Activated naive CD4-positive, alpha-beta T cell treated with anti-CD3 and anti-CD28 coated beads, Interleukin-2, amount 50 U/mL, for 24 hours (primary cell): ENCODE measurements at regions not wholly inside any gene's neighbourhood (a gene's known extent, or its start where the extent isn't known, plus 50 kb on each side); places are given as distances from the start of the nearest gene placed in this dataset.
A peak's percentile ranks its signal among the peaks of the same experiment; 100 is the strongest.
"Not testable (repeated sequence)": the region's sequence is repeated elsewhere in the genome, so short reads cannot be mapped to it uniquely, and the experiment has no call there.

Source experiments
- H3K27ac Mint-ChIP-seq: one replicate; pipeline ENCODE4 v1.8.0; 2021; ENCODE audit warnings: mild to moderate bottlenecking, mixed read lengths
- H3K27me3 Mint-ChIP-seq: one replicate; pipeline ENCODE4 v1.8.0; 2021; ENCODE audit warnings: mixed read lengths
- H3K36me3 Mint-ChIP-seq: one replicate; pipeline ENCODE4 v1.8.0; 2021; ENCODE audit warnings: mixed read lengths
- H3K4me1 Mint-ChIP-seq: one replicate; pipeline ENCODE4 v1.8.0; 2021; ENCODE audit warnings: mixed read lengths
- H3K4me3 Mint-ChIP-seq: one replicate; pipeline ENCODE4 v1.8.0; 2021; ENCODE audit warnings: mild to moderate bottlenecking, mixed read lengths
- H3K9me3 Mint-ChIP-seq: one replicate; pipeline ENCODE4 v1.8.0; 2021; ENCODE audit warnings: mixed read lengths

DNA sequence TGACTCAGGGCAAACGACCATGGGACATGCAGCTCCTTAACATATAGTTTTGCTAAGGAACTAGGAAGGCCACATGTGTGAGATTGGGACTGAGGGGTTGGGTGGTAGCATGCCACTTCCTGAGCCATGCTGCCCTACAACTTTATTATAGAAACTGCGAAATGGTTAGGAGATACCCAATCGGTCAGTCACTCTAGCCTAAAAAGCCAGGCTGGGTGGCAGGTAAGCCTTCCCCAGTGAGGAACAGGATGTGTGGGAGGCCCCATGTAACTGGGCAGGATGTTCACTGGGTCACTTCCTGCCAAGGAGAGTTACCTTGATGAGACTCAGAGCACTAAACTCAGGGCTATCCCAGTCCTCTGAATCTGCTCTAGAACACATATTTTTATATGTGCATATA is 123.5 kb downstream of the MAP3K7 start:
- peak overlapping the region; percentile 98 for H3K27ac Mint-ChIP-seq
- no peaks in the 10 kb centered on the region for H3K36me3 Mint-ChIP-seq
- H3K9me3 Mint-ChIP-seq, result no peaks in the 10 kb centered on the region
- peaks cover 90% of the 10 kb centered on the region for H3K4me1 Mint-ChIP-seq
- peak overlapping the region; percentile 64 for H3K4me3 Mint-ChIP-seq
- H3K27me3 Mint-ChIP-seq, result no peaks in the 10 kb centered on the region

DNA sequence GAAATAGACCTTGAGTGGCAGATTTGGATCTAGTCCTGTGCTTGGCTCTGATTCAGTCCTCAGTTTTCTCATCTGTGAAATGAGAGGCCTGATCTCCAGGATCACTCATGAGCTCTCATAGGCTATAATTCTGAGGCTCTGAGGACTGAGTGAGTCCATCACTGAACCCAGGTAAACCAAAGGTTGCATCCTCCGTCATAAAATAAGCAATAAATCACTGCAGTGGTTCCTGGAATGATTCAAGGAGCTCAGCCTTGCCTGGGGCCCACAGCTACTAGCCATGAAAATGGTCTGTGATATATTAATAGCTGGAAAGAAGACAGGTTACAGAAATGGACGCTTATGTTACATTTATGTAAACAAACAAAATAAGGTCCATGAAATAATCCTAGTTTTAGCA is 124.8 kb downstream of the MAP3K7 start:
- no peaks in the 10 kb centered on the region for H3K36me3 Mint-ChIP-seq
- no peak overlapping the region for H3K4me3 Mint-ChIP-seq
- peaks cover 90% of the 10 kb centered on the region for H3K4me1 Mint-ChIP-seq
- no peak overlapping the region for H3K27ac Mint-ChIP-seq
- H3K9me3 Mint-ChIP-seq, result no peaks in the 10 kb centered on the region
- no peaks in the 10 kb centered on the region for H3K27me3 Mint-ChIP-seq

DNA sequence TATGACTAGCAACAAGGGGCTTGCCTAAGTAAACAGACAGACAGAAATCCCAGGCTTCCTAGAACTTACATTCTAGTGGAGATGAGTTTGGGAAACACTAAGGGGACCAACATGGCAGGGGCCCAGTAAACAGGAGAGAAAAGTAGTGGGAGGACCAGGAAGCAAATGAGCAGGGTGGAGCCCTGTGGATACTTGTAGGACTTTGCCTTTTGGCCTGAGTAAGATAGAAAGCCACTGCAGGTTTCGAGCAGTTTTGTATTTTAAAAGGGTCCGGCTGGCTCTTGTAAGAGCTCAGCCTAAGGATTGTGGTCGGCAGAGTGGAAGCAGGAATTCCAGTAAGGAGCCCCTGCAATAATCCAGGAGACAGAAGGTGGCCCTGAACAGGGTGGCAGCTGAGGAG is 125.5 kb downstream of the MAP3K7 start:
- Mint-ChIP-seq H3K4me3 (no peak overlapping the region), H3K27ac (peak overlapping the region; percentile 92), H3K4me1 (peaks cover 90% of the 10 kb centered on the region)

DNA sequence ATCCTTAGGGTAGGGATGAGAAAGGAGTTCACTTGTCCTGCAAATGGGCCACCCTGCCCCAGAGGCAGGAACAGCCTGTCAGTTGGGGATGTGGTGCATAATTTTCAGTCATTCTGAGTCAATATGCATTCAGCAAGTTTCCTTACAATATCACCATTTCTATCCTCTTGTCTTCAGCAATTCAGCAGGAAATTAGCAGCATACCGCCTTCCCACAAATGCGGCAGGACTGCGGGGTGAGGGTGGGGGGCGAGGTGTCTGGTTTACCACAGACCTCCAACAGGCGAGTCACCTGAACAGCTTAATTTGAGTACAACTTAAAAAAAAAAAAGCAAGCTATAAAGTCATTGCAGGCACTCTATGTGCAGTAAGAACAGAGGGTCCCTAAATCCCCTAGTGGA is 126.8 kb downstream of the MAP3K7 start:
- peak overlapping the region; percentile 60 for H3K4me3 Mint-ChIP-seq
- peaks cover 81% of the 10 kb centered on the region for H3K4me1 Mint-ChIP-seq
- no peaks in the 10 kb centered on the region for H3K27me3 Mint-ChIP-seq
- H3K27ac Mint-ChIP-seq, result peak overlapping the region; percentile 93
- no peaks in the 10 kb centered on the region for H3K9me3 Mint-ChIP-seq
- H3K36me3 Mint-ChIP-seq, result no peaks in the 10 kb centered on the region

More for the DNA sequence above, 125.5 kb downstream of the MAP3K7 start:
- Mint-ChIP-seq H3K27me3 (no peaks in the 10 kb centered on the region), H3K9me3 (no peaks in the 10 kb centered on the region), H3K36me3 (no peaks in the 10 kb centered on the region)

DNA sequence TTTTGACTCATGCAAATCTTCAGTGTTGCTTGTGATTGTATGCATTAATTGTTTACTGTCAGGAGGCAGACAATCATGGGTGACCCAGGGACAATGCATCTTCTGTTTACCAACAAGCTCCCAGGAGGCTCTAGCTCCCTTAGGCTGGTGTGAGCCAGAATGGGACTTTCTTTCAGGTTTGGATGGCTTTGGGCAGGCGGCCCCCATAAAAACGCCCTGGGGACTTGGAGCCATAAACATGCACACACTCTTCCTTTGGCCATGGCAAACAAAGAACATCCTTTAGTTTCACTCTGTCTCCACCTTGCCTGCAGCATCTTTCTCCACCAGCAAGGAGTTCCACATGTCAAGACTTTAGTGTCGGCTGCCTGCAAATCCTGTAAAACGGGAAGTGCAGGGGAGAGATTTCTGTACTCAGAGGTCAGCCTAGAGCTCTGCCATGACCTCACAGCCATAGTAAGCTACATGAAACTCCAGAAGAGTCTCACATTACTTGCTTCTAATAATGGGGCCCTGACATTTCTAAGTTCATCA is 127.6 kb downstream of the MAP3K7 start:
- no peaks in the 10 kb centered on the region for H3K9me3 Mint-ChIP-seq
- H3K27ac Mint-ChIP-seq, result peak overlapping the region; percentile 93
- H3K4me1 Mint-ChIP-seq, result peaks cover 81% of the 10 kb centered on the region
- peak overlapping the region; percentile 69 for H3K4me3 Mint-ChIP-seq
- no peaks in the 10 kb centered on the region for H3K36me3 Mint-ChIP-seq
- H3K27me3 Mint-ChIP-seq, result no peaks in the 10 kb centered on the region

DNA sequence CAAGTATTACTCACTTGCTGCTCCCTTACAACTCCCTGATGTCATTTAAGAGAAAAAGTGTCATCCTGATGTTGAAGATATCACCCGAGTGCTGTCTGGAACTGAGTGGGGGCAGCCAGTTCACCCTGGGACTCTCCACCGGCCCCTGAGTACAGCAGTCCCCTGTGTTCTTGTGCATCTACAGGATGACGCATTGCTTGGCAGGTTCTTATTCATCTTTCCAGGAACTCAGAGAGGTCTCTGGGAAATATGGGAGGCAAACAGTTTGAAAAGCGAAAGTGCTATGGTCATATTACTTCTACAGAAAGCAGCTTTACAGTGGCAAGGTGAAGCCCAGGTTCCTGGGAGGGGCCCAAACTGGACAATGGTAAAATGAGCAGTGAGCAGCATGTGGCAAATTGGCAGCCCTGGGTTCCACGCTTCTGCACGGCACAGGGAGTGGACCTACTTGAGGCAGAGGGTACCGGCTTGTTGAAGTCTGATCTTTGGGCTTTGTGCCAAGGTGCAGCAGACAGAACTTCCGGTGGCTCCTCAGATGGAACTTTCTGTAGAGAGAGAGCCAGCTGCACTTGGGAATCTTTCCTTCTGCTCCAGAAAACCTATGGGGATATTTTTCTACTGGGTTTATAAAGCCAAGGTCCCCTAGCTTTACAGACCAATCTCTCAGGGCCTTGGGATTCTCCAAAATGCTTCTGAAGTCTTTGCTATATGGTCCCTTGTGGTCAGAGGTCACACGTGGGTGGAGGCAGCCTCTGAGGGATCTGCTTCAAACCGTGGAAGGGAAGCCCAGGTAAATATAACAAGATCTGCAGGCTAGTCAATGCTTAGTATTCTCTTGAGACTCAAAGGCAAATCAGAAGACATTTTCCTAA is 128.3 kb downstream of the MAP3K7 start:
- H3K9me3 Mint-ChIP-seq, result no peaks in the 10 kb centered on the region
- H3K4me1 Mint-ChIP-seq, result peaks cover 75% of the 10 kb centered on the region
- H3K4me3 Mint-ChIP-seq, result peak overlapping the region; percentile 69
- peak overlapping the region; percentile 93 for H3K27ac Mint-ChIP-seq
- H3K27me3 Mint-ChIP-seq, result no peaks in the 10 kb centered on the region
- no peaks in the 10 kb centered on the region for H3K36me3 Mint-ChIP-seq

DNA sequence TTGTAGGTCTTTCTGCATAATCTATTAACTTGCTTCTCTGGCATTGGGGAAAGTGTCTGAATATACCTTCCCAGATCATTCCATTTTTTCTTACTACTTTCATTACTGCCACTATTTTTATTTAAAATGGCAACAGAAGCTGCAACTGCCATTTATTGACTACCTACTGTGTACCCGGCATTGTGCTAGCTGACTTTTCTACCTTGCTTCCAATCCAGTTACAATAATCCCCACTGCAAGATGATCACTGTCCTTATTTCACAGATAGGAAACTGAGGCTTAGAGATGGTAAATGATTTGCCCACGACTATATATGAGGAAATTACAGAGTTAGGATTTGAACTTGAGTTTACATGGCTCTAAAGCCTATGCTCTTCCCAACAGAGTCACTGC is 129.0 kb downstream of the MAP3K7 start:
- H3K4me3 Mint-ChIP-seq, result peak overlapping the region; percentile 69
- H3K4me1 Mint-ChIP-seq, result peaks cover 69% of the 10 kb centered on the region
- H3K36me3 Mint-ChIP-seq, result no peaks in the 10 kb centered on the region
- H3K27me3 Mint-ChIP-seq, result no peaks in the 10 kb centered on the region
- no peaks in the 10 kb centered on the region for H3K9me3 Mint-ChIP-seq
- H3K27ac Mint-ChIP-seq, result peak overlapping the region; percentile 93

DNA sequence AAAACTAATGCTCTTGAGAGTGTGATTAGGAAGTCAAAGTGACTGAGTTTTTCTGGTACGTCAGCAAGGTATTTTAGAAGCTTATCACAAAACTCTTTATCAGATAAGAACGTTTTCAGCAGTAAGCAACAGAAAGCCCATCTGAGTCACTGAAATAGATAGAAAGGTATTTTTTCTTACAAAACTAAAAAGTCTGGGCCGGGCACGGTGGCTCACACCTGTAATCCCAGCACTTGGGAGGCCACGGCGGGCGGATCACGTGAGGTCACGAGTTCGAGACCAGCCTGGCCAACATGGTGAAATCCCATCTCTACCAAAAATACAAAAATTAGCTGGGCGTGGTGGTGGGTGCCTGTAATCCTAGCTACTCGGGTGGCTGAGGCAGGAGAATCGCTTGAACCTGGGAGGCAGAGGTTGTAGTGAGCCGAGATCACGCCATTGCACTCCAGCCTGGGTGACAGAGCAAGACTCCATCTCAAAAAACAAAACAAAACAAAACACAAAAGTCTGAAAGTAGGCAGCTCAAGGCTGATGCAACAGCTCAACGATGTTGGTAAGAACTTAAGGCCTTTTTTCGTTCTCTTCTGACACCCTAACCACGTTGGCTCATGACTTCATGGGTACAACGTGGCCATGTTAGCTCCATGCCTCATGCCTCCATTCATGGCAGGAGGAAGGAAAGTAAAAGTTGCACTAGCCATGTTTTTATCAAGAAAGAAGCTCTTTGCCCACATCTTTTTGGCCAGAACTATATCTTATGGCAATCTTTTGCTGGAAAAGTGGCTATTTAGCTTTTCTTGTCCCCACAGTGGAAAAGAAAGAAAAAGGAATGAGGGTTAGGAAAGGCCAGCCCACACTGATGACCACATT is 129.6 kb downstream of the MAP3K7 start:
- H3K9me3 Mint-ChIP-seq, H3K27me3 Mint-ChIP-seq, H3K36me3 Mint-ChIP-seq: not testable (repeated sequence)
- Mint-ChIP-seq H3K4me1 (peaks cover 63% of the 10 kb centered on the region), H3K4me3 (peak overlapping the region; percentile 69), H3K27ac (peak overlapping the region; percentile 93)

DNA sequence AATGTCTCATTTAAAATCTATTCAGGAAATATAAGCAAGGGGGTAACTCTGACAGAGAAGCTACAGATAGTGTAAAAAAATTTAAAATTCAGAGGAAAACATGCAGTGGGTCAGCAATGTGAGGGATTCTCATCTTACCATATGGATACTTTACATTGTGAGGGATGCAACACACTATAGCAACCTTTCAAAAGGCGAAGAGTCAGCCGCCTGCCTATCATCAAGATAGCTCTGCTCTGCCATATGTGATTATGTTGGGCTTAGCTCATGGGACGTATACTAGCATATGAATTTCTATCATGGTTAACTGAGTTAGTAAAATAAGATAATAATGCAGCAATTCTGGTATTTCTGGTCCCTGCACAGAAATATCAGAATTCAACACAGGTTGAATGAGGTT is 130.9 kb downstream of the MAP3K7 start:
- Mint-ChIP-seq H3K4me3 (no peak overlapping the region), H3K27ac (no peak overlapping the region), H3K36me3 (no peaks in the 10 kb centered on the region), H3K4me1 (peaks cover 57% of the 10 kb centered on the region), H3K9me3 (no peaks in the 10 kb centered on the region), H3K27me3 (no peaks in the 10 kb centered on the region)

DNA sequence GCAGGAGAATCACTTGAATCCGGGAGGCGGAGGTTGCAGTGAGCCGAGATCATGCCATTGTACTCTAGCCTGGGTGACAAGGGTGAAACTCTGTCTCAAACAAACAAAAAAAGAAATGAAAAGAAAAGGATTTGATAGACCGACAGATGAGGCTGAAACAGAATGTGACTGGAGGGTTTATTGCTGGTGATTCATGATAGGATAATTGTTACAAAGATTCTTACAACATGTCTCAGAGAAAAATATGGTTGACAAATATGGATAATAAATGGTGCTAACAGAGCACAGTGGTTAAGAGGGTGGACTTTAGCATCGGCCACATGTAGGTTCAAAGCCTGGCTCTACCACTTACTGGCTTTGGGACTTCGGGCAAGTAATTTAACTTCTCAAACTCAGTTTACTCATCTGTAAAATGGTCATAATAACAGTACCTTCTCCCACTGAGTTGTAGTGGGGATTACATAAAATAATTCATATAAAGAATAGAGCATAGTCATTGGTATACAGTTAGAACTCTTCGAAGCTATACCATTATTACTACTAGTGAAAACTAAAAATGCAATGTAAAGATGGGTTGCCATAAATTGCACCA is 131.9 kb downstream of the MAP3K7 start:
- H3K27ac Mint-ChIP-seq, result peak overlapping the region; percentile 18
- H3K4me3 Mint-ChIP-seq, result no peak overlapping the region
- peaks cover 49% of the 10 kb centered on the region for H3K4me1 Mint-ChIP-seq
- no peaks in the 10 kb centered on the region for H3K27me3 Mint-ChIP-seq
- no peaks in the 10 kb centered on the region for H3K36me3 Mint-ChIP-seq
- H3K9me3 Mint-ChIP-seq, result no peaks in the 10 kb centered on the region

DNA sequence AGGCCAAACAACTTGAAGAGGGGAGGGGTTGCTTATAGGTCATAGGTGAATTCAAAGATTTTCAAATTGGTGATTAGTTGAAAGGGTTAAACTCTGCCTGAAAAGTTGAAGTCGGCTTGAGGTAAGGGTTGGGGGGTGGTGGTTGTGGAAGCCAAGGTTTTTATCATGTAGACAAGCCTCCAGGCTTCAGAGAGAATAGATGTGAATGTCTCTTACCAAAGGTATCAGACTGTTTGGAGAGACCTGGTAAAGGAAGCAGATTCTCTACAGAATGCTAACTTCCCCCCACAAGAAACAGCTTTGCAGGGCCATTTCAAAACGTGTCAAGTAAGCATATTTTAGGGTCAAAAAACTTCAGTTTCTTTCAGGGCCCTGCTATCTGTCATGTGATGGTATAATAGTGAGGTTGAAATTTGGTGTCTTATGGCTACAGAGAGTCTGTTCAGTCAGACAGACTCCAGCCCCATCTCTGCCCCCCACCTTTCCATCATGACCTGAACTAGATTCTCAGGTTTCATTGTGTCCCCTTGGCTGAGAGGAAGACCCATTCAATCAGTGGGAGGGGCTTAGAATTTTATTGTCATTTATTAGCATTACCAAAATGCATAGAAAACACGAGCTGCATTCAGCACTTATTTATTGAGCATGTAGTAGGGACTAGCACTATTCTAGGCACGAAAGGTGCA is 136.5 kb downstream of the MAP3K7 start:
- Mint-ChIP-seq H3K9me3 (no peaks in the 10 kb centered on the region), H3K27ac (no peak overlapping the region), H3K4me1 (peaks cover 25% of the 10 kb centered on the region), H3K27me3 (no peaks in the 10 kb centered on the region), H3K36me3 (no peaks in the 10 kb centered on the region), H3K4me3 (no peak overlapping the region)

DNA sequence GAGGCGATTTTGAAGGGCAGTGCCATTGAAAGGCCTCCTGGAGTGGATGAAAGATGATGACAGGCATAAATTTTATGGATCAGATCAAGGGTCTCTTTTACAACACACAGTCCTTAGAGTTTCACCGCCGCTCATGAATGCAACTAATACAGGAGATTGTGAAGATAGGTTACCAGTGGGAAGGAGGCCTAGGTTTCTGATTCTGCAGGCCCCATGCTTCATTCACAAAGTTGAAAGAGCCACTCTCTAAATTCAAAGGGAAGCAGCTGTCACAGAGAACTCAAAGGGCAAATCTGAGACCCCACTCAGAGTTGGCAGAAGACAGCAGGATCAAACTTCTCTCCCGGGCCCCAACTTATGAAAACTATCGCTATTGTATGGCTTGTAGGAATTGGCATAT is 137.6 kb downstream of the MAP3K7 start:
- H3K36me3 Mint-ChIP-seq, result peaks cover 4% of the 10 kb centered on the region
- no peak overlapping the region for H3K27ac Mint-ChIP-seq
- peaks cover 8% of the 10 kb centered on the region for H3K9me3 Mint-ChIP-seq
- no peak overlapping the region for H3K4me3 Mint-ChIP-seq
- H3K27me3 Mint-ChIP-seq, result no peaks in the 10 kb centered on the region
- peaks cover 28% of the 10 kb centered on the region for H3K4me1 Mint-ChIP-seq

DNA sequence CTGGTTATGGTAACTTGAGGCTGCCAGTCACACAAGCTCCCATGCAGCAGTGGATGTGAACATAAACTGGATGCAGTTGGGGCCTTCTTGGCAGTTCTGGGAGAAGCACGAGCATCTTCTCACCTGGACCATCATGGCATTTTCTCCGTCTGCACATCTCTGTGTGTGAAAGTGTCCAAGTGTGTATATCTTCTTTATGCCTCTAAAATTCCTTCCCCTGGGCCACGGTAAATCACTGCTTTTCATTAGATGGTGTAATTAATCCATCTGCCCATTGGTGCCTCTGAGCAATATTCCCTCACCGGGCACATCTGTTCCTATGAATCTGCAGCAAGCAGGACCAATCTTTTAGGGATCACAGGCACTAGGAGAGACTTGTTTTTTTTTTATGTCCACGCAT is 138.0 kb downstream of the MAP3K7 start:
- no peaks in the 10 kb centered on the region for H3K27me3 Mint-ChIP-seq
- no peak overlapping the region for H3K4me3 Mint-ChIP-seq
- peaks cover 9% of the 10 kb centered on the region for H3K9me3 Mint-ChIP-seq
- no peak overlapping the region for H3K27ac Mint-ChIP-seq
- peaks cover 4% of the 10 kb centered on the region for H3K36me3 Mint-ChIP-seq
- H3K4me1 Mint-ChIP-seq, result peaks cover 32% of the 10 kb centered on the region

DNA sequence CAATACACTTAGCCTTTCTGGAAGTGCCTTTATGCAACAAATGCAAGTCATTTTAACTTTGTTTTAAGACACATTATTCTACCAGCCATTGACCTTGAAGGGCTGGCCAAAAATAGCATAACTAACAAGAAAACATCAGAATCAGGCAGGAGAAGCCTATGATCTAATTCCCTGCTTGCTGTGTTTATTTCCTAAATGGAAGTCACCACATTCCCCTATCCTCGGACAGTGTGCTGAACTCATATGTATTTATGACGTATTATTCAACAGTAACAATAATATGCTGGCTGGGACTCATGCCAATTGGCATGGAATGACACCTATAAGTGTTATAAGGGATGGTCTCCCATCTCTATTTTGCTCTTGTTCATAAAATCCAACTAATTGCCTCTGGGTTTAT is 140.7 kb downstream of the MAP3K7 start:
- H3K36me3 Mint-ChIP-seq, result peaks cover 4% of the 10 kb centered on the region
- H3K9me3 Mint-ChIP-seq, result peaks cover 9% of the 10 kb centered on the region
- no peak overlapping the region for H3K4me3 Mint-ChIP-seq
- no peaks in the 10 kb centered on the region for H3K27me3 Mint-ChIP-seq
- H3K4me1 Mint-ChIP-seq, result peaks cover 39% of the 10 kb centered on the region
- peak overlapping the region; percentile 91 for H3K27ac Mint-ChIP-seq

DNA sequence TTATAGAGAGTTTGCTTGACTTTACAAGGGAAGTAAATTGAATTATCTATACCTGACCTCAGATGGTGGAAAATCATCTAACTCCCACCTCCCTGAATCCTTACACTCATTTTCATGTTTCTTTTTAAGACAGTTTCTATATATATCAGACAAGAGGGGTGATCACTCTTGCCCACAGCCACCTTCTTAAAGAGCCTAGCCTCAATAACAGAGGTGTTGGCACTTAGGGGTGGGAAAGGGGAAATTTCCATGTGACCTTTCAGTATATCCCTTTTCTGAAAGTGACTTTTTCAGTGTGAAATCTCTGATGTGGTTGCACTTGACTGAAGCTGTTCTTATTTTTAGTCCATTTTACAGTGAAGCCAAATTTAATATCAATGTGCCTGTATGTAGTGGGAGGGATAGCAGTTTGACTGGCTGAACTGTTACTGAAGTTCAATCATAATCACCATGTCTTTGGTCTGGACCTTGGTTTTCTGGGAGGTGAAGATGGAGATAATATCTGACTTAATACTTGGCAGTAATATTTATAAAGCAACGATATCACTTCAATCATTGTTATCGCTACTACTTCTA is 141.3 kb downstream of the MAP3K7 start:
- Mint-ChIP-seq H3K36me3 (peaks cover 4% of the 10 kb centered on the region), H3K27ac (peak overlapping the region; percentile 91)

More for the DNA sequence above, 141.3 kb downstream of the MAP3K7 start:
- Mint-ChIP-seq H3K9me3 (peaks cover 9% of the 10 kb centered on the region), H3K27me3 (no peaks in the 10 kb centered on the region), H3K4me1 (peaks cover 39% of the 10 kb centered on the region), H3K4me3 (peak overlapping the region; percentile 73)
